ENCODE measurements at regions not wholly inside any gene's neighbourhood (a gene's known extent, or its start where the extent isn't known, plus 50 kb on each side); places are given as distances from the start of the nearest gene placed in this dataset.

DNA sequence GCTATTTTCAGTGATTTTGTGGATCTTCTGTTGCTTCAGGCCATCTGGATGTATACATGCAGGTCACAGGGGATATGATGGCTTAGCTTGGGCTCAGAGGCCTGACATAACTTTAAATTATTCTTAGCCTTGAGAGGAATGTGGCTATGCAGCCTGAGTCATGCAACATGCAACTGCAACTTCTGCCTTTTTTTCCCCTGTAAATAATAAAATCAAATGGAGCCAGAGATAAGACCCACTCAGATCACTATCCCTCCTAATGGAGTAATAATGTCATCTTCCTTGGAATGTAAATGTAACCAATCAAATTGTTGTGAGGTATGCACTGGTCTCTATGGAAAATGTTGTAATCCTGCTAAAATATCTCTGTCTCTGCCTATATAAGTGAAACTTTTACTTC lies 54.9 kb downstream of the MAGEB17 start:
- no peak for TF ChIP-seq CTCF (conservative IDR thresholded peaks at IDR 0.05; ENCODE audit: control insufficient read depth, insufficient read depth, low read depth, low read length)
- peak; percentile 17 for DNase-seq (ENCODE audit: low read depth)
- no peak overlapping the region for H3K4me3 ChIP-seq (ENCODE audit: control insufficient read depth, low read depth, low read length)

- no peak for TF ChIP-seq CTCF (conservative IDR thresholded peaks at IDR 0.05; ENCODE audit: control insufficient read depth, insufficient read depth, low read depth, low read length)
- no peak for DNase-seq (ENCODE audit: low read depth)
- H3K4me3 ChIP-seq (ENCODE audit: control insufficient read depth, low read depth, low read length), result no peak overlapping the region
Measured at GRCh38 chrX:16223385-16223784, 56.1 kb downstream of the MAGEB17 start.

DNA sequence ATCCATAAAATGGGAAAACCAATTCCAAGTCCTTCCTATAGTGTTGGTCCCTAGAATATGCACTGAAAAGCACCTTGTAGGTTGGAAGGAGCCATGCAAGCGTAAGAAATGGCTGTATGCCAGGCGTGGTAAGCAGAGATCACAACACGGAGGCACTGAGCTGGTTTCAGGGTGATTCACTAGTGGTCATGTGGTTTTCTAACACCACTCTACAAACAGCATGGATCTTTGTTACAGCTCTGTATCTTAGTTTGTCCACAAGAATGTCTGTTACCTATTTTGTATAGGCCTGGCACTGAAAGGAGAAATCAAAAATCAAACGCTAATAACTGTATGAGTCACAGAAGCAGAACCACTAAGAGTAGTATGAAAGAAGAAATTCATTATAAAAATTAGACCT lies 71.9 kb downstream of the MAGEB17 start:
- no peak overlapping the region for H3K4me3 ChIP-seq (ENCODE audit: control insufficient read depth, low read depth, low read length)
- TF ChIP-seq CTCF (conservative IDR thresholded peaks at IDR 0.05; ENCODE audit: control insufficient read depth, insufficient read depth, low read depth, low read length), result no peak
- DNase-seq (ENCODE audit: low read depth), result peak; percentile 76

GRCh38 chrX:16240231-16240905 lies 73.1 kb downstream of the MAGEB17 start:
- no peak for DNase-seq (ENCODE audit: low read depth)

DNA sequence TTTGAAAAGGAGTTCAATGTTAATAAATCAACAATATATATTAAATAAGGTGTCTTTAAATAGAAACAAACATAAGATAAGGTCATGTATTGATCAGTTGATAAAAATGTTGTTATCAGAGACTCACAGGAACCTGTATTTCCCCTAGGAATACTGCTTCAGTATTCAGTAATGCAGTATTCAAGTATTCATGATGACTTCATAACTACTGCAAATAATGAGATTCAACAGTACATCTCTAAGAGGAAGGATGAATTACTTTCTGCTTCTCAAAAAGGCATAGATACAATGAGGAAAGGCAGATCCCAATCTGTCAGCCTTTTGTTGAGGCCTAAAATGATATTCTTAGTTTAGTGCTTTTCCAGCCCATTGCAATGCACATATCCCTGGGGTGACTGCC lies 73.7 kb downstream of the MAGEB17 start:
- TF ChIP-seq CTCF (conservative IDR thresholded peaks at IDR 0.05; ENCODE audit: control insufficient read depth, insufficient read depth, low read depth, low read length), result no peak
- no peak for DNase-seq (ENCODE audit: low read depth)
- H3K4me3 ChIP-seq (ENCODE audit: control insufficient read depth, low read depth, low read length), result no peak overlapping the region

More at GRCh38 chrX:16240231-16240905, 73.1 kb downstream of the MAGEB17 start:
- no peak overlapping the region for H3K4me3 ChIP-seq (ENCODE audit: control insufficient read depth, low read depth, low read length)
- TF ChIP-seq CTCF (conservative IDR thresholded peaks at IDR 0.05; ENCODE audit: control insufficient read depth, insufficient read depth, low read depth, low read length), result no peak

DNA sequence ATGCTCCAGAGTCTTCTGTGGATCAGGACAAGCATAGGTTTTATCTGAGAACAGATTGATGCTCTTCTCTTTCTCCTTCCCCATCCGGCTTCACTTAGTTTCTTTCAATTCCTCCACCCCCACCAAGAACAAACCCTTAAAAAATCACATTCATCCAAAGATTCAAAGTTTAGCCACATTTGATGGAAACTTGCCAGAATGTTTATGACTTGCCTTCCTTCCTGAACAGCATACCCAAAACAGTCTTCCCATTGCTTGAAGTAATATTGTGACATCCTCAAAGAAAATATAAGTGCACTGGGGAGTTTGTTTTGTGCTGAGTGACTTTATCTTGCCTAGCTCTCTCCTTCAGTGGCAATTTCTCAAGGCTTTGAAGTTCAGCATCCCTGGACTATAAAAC lies 83.0 kb downstream of the MAGEB17 start:
- no peak for TF ChIP-seq CTCF (conservative IDR thresholded peaks at IDR 0.05; ENCODE audit: control insufficient read depth, insufficient read depth, low read depth, low read length)
- H3K4me3 ChIP-seq (ENCODE audit: control insufficient read depth, low read depth, low read length), result no peak overlapping the region
- peak; percentile 2 for DNase-seq (ENCODE audit: low read depth)

GRCh38 chrX:16251782-16252181 lies 84.5 kb downstream of the MAGEB17 start:
- H3K4me3 ChIP-seq (ENCODE audit: control insufficient read depth, low read depth, low read length), result no peak overlapping the region
- DNase-seq (ENCODE audit: low read depth), result no peak
- no peak for TF ChIP-seq CTCF (conservative IDR thresholded peaks at IDR 0.05; ENCODE audit: control insufficient read depth, insufficient read depth, low read depth, low read length)
